GM12865 (cell line): ENCODE measurements at regions not wholly inside any gene's neighbourhood (a gene's known extent, or its start where the extent isn't known, plus 50 kb on each side); places are given as distances from the start of the nearest gene placed in this dataset.

Source experiments
- DNase-seq: peaks from one replicate; pipeline ENCODE4 v3.0.0; 2010; ENCODE audit warnings: low read depth
- H3K4me3 ChIP-seq: 2 replicates; pipeline ENCODE4 v1.5.1; 2011; ENCODE audit warnings: mild to moderate bottlenecking, low read depth, low read length, control low read depth
- TF ChIP-seq, protein P1 (sequence below): IDR thresholded peaks from 2 replicates; pipeline ENCODE4 v1.5.1; 2011; ENCODE audit warnings: low read length, control low read depth, low read depth, inconsistent platforms; ENCODE audit not compliant: insufficient read depth; ENCODE audit errors: missing control alignments

DNA sequence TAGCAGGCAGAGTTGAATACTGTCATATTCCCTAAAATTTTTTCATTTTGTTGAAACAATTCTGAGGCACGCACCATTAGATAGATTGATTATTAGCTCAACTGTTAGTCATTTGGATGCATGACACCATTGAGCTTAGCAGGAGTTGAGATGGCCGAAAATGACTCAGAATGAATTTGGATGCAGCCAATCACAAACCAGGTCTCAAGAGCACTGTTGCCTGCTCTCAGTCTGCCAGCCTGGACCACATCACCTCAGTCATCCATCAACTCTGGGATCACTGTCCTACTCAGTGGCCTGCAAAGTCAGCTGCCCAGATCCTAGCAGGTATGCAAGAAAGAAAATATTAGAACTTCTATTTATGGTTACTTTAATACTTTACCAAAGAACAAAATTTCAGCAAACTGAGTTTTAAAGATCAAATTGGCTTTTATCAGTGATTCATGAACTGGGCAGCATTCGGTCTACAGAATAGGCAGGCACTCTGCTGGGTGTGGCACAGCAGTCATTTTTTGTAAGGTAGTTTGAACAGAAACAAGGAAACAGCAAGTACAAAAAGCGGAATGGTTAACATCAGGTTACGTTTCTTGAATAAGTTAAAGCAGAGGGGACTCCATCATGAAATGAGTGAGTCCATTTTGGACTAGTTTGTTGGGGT, 152.7 kb upstream of the ARHGAP28 start:
- TF ChIP-seq, protein P1, sequence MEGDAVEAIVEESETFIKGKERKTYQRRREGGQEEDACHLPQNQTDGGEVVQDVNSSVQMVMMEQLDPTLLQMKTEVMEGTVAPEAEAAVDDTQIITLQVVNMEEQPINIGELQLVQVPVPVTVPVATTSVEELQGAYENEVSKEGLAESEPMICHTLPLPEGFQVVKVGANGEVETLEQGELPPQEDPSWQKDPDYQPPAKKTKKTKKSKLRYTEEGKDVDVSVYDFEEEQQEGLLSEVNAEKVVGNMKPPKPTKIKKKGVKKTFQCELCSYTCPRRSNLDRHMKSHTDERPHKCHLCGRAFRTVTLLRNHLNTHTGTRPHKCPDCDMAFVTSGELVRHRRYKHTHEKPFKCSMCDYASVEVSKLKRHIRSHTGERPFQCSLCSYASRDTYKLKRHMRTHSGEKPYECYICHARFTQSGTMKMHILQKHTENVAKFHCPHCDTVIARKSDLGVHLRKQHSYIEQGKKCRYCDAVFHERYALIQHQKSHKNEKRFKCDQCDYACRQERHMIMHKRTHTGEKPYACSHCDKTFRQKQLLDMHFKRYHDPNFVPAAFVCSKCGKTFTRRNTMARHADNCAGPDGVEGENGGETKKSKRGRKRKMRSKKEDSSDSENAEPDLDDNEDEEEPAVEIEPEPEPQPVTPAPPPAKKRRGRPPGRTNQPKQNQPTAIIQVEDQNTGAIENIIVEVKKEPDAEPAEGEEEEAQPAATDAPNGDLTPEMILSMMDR, result no peak
- DNase-seq, result no peak
- no peak overlapping the region for H3K4me3 ChIP-seq

- H3K4me3 ChIP-seq, result no peak overlapping the region
- TF ChIP-seq, protein P1, result no peak
- DNase-seq, result no peak
These were observed 150.8 kb upstream of the ARHGAP28 start for GRCh38 chr18:6578686-6579085.

DNA sequence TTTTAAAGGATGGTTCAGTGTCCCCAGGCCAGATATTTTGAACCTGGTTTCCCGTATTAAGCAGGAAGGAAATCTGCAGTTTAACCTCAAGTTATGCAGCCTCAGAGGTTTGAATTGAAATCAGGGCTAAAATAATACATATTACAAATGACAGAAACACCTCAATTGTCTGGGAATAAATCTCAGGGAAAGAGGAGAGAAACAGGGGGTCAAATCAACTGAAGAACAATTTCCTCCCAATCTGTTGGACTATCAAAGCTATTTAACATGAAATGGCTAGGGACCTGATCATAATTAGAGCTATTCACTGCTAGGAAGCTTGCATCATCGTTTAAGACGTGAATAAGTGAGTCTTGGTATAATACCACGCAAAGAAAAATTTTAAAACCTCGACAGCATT, 150.0 kb upstream of the ARHGAP28 start:
- no peak for DNase-seq
- TF ChIP-seq, protein P1, result no peak
- H3K4me3 ChIP-seq, result no peak overlapping the region

DNA sequence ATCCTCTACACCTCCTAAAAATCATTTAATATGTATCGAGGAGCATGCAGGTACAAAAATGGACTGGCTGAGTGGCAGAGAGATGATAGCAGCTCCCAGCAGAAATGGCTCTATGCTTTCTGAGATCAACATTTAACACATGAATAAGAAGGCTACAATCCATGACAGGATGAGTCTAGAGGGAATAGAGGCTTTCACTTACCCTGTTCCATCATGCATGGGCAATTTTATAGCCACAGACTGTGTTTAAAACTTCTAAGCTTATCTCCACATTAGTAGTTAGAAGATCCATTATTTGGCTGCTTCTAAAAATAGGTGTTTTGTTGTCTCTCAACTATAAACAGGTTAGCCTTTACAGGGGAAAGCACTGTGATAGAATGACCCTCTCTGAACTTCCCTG, 149.1 kb upstream of the ARHGAP28 start:
- TF ChIP-seq, protein P1, result no peak
- no peak overlapping the region for H3K4me3 ChIP-seq
- no peak for DNase-seq

DNA sequence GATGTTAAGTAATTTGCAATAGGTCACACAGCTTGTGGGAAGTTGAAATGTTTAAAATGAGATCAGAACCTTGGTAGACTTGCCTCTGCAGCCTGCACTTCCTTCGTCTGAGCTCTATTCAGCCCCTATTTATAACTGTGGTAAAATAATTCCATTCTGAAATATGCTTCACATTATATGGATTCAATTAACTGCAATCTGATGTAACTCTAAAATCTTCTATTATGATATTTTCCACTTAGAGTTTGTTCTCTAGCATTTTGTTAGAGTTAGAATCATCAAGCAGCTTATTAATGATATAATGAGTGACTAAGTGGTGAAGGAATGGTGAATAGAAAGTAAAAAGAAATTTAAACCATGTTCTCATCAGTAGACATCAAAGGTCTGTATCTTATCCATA, 139.6 kb upstream of the ARHGAP28 start:
- no peak overlapping the region for H3K4me3 ChIP-seq

GRCh38 chr18:6590326-6590725, 139.2 kb upstream of the ARHGAP28 start:
- TF ChIP-seq, protein P1, result no peak
- no peak overlapping the region for H3K4me3 ChIP-seq
- no peak for DNase-seq

More for the DNA sequence above, 139.6 kb upstream of the ARHGAP28 start:
- no peak for DNase-seq
- TF ChIP-seq, protein P1, result no peak

- TF ChIP-seq, protein P1, result no peak
- H3K4me3 ChIP-seq, result no peak overlapping the region
- no peak for DNase-seq
These were observed 138.0 kb upstream of the ARHGAP28 start for GRCh38 chr18:6591491-6591890.
